ENCODE measurements at regions not wholly inside any gene's neighbourhood (a gene's known extent, or its start where the extent isn't known, plus 50 kb on each side); places are given as distances from the start of the nearest gene placed in this dataset.

DNA sequence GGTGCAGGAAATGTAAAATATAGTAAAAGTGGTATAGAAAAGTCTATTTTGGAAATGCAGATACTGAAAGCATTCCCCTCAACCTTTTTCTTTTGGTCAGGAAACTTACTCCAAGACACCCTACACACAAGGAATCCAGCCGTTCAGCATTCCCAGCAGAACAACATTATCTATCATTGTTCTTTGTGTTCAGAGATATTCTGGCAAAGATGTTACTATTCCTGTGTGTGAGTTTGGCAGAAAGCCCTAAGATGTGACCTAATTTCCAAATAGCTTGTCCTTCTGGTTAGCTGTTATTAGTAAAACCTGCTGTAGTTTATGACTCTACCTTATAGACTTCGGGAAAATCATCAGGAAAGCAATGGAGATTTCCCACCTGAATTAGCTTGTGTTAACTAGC is 78.1 kb upstream of the PELI1 start:
- DNase-seq = no peak

DNA sequence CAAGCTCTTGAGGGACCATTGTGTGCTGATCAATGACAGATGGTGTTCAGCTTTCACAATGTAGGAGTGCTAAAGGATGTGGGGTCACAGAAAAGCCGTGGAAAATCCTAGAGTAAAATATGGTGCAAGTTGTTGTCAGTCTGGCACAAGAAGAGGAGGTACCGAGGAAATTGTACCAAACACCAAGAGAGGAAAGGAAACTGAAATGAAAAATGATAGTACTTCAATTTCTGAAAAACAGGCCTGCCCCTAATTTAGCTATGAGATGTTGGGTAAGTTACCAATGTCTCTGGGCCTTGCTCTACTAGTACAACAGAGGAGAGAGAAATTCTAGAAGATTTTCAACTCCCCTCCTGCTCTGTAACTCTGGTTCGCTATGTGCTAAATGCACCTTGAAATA is 78.8 kb upstream of the PELI1 start:
- DNase-seq = no peak

DNA sequence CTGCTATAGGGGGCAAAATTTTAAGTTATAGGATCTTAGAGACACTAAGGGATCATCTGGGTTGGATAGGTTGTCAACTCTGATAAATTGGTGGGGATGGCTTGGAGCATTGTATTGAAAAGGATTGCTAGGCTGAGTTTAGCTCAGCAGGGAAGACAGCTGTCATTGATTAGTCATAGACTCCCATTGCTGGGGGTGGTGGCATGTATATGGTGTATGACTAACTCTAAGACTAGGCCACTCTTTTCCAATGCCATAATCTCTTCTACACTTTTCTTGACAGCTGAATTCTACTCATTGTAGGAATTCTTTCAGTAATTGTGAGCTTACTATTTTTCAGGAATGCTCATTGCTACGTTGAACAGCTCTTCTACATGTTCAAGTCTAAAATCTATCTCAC is 81.3 kb upstream of the PELI1 start:
- no peak for DNase-seq

DNA sequence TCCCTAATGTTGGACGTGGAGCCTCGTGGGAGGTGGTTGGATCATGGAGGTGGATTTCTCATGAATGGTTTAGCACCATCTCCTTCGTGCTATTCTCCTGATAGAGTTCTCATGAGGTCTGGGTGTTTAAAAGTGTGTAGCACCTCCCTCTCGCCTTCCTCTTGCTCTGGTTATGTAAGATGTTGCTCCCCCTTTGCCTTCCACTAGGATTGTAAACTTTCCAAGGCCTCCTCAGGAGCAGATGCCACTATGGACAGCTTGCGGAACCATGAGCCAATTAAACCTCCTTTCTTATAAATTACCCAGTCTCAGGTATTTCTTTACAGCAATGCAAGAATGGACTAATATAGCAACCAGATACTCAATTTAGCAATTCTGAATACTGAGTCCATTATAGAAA is 82.4 kb upstream of the PELI1 start:
- DNase-seq = no peak

DNA sequence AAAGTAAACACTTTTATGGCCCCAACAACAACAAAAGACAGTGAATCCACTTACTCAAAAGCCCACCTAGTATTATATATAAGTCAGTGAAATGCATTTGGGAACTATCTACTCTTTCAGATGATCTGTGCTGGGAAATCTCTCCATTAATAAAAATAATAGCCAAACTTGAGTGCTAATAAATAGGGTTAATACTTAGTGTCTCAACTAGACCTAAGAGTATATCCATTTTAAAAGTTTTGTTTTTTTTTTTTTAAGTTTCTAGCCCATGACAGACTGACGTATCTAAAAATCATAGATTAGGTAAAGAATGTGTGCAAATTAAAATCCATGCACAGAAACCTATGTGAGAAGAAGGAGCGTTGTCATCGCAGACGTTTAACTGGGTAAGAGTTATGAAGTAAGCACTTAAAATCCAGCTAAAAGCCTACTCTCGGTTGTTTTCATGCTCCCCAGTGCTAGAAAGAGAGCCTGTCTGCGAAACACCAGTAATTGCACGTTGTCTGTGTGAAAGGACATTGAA is 83.4 kb upstream of the PELI1 start:
- DNase-seq = no peak

DNA sequence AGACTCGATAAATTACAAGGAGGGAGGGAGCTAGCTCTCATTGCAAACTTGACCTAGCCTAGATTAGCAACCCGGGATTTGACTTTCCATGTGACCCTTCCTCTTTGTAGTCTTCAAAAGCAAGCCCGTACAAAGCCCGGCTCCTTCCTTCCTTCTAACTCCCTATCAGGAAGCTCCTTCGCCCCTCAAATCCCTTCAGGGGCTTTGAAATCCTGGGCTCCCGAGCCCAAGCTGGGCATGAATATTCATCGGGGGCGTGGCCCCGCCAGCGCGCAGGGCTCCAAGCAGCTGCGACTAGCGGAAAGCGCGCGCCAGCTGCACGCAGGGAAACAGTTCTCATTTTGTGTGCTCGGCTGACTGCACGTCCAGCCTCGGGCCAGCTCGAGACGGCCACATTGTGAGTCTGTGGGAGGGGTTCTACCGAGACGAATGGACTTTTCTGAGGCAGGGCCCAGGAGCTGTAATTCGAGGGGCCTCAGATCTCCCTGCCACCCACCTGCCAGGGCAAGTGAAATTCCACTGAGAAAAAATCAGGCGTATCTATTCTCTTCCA is 84.0 kb upstream of the PELI1 start:
- peak; percentile 91 for DNase-seq

DNA sequence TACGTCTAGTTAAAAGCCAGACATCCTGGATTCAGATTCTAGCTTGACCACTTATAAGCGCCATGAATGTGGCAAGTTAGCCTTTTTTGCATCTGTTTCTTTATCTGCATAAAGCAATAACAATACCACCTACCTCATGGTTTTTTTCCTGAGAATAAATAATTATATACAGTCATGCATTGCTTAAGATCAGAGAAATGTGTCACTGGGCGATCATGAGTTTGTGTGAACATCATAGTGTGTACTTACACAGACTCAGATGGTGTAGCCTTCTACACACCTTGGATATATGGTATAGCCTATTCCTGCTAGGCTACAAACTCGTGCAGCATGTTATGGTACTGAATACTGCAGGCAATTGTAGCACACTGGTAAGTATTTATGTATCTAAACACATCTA is 84.7 kb upstream of the PELI1 start:
- no peak for DNase-seq

DNA sequence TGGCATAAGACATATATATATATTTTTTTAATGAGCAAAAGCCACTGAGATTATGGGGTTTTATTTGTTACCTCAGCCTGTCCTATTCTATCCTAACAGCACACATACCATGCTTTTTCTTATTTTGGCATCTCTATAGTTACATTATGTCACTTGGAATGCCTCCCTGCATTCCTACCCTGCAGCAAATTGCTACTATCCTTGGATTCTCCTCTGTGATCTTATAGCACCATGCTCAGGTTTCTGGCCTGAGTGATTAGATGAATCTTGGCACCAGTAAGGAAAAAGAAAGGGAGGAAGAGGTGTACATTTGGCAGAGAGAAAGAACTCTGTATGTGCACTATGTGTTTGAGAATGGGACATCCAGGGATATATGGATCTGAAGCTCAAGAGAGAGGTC is 86.3 kb upstream of the PELI1 start:
- DNase-seq = no peak

DNA sequence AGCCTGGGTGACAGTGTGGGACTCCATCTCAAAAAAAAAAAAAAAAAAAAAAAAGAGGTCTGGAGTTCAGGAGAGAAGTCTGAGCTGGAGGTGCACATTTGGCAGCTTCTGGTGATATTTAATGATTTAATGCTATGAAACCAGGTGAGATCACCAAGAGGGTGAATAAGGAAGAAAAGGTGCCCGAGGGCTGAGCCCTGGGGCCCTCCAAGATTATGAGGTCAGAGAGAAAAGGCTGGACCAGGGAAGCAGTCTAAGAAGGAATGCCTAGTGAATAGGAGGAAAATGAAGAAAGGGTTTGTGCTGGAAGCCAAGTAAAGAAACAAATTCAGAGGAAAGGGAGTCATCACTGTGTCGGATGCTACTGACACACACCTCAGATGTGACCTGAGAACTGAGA is 88.0 kb upstream of the PELI1 start:
- no peak for DNase-seq

DNA sequence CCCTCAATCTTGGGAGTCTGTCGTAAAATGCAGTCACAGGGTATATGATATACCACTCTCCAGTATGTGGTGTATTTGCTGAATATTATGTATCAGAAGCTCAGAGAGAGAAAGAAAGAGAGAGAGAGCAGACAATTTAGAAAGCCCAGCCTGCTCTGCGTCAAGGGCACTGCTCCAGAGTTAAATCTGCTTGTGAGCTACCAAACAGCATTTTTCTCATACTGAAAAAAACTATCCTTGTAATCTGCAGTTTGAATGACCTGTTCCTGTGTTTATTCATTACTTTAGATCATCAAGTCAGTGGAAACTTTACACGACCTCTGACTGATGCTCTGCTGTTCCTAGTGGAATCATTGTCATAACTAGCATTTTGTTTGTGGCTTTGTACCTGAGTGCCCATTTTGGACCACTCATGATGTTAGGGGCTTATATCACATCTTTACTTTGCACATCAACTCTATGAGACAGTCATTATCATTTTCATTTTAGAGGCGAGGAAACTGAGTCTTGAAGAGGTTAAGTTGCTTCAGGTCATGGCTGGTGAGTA is 89.2 kb upstream of the PELI1 start:
- no peak for DNase-seq

DNA sequence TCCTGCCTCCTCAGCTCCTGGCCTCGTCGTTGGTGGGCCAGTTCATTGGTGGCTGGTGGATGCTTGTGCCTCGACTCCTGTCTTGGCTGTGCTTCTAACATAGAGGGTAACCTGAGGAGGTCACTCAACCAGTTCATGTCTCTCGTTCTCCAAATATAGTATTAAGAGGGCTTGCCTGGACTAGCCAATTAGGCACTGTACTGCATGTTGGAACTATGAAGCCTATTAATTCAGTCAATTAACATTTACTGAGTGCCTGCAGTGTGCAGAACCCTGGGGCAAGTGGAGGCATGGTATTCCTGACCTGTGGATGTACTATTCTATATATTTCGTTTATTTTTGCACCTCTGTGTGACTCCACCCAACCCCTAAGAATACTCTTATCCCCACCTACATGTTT is 89.9 kb upstream of the PELI1 start:
- no peak for DNase-seq

DNA sequence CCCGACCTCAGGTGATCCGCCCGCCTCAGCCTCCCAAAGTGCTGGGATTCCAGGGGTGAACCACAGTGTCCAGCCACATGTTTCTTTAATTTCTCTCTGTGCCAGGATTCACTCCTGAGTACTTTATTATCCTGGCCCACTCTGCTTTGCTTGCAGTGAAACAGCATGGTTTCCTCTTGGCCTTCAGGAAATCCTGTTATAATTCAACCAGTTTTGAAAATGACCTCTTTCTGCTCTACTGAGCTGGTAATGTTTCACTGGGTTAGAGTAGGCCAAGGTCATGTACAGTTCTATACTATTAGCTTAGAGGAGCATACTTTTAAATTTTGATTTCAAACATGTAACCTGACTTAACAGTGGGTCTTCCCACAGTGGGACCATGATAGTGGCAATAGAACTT is 90.6 kb upstream of the PELI1 start:
- no peak for DNase-seq

DNA sequence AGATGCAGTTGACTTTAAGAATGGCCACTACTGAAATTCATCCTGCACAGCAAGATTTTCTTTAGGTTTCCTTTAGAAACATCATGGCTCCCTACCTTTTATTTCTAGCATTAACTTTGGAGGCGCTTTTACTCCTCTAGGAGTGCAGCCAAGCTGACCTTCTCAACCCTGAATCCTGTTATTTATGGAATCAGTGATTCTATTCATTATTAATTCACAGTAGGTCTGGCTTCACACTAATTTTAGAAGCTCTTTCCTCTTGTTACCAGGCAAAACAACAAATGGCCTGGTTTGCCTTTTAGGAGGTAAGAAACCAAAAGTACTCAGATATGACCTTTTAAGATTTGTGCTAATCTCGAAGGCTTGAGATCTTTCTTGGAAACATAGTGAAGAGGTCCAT is 93.0 kb upstream of the PELI1 start:
- DNase-seq = no peak

DNA sequence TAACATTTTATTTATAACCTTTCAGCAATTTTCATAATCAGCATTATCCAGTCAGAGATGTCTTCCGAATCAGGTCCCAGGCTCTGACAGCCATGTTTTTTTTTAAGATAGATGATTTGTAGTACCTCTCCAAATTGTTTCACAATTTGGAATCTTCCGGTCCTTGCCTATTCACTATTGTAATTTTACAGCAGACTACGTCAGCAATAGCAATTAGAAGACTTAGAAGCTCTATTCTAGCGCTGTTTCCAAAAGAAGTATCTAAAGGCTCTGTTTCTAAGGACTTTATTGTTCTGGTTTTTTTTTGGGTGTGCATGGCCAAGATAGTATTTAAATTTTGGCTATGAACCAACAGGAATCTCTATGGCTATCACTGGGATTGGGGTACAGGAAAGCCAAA is 94.6 kb upstream of the PELI1 start:
- DNase-seq = no peak

DNA sequence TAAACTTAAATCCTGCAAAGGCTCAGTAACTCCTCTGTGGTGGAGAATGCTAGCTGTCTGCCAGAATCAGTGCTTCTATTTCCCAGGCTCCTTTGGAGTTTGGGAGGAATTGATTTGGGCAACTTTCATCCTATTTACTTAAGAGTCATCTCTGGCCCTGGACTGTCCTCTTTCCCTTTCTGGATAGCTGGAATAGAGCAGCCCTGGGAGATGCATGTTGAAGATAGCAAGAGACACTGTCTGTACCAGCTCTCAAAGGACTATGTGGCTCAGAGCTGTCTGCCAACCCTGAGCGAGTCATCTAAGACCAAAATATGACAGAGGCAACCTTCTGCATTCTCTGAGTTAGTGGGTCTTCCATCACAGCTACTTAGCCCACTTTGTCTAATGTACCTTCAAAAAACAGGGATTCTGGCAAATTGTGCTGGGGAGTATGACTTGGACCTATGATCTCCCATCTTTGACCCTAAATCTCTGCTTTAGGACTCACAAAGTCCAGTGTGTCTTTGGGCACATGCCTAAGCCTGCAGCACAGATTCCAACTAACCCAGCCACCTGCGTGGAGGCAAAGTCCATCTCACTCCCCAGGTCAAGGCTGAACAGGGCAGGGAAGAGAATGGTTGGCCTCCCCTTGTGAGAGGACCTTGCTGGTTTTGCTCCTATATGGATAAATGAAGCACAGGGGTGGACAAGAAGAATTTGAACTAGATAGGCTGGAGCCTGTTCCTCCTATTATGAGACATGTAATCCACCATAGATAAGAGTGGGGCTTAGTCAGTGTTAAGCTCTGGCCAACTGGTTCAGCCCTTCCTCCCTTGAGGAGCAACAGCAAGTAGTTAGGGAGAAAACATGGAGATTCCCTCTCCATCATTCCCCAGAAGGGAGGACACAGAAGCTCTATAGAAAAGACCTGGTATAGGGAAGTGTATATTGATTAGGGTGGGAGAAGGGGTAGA is 99.1 kb upstream of the PELI1 start:
- no peak for DNase-seq

DNA sequence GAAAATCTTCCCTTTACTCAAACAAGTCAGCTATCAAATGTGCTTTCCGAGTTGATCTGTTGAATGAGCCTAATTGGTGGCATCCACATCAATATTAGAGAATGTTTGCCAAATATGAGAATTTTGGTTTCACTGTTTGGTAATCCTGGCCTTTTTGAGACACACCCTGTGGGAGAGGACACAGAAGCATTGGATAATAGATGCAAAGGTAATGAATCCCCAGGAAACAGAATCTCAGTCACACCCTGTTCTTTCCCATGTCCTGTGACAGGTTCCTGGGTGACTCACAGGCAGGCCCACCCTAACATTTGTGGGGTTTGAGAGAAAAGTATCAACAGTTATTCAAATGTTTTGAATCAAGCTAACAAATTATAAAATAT is 99.8 kb upstream of the PELI1 start:
- no peak for DNase-seq

DNA sequence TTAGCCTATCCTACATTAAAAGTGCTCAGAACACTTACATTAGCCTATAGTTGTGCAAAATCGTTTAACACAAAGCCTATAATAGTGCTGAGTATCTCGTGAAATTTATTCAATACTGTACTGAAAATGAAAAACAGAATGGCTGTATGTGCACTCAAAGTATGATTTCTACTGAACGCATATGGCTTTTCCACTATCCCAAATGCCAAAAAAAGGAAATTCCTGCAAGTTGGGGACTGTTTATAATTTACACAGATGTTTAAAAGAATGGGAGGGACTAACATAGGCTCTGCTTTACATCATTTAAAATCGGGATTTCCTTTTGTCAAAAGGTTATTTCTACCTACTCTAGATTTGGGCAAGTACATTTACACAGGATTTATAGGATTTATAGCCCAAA is 101.4 kb upstream of the PELI1 start:
- DNase-seq = no peak

DNA sequence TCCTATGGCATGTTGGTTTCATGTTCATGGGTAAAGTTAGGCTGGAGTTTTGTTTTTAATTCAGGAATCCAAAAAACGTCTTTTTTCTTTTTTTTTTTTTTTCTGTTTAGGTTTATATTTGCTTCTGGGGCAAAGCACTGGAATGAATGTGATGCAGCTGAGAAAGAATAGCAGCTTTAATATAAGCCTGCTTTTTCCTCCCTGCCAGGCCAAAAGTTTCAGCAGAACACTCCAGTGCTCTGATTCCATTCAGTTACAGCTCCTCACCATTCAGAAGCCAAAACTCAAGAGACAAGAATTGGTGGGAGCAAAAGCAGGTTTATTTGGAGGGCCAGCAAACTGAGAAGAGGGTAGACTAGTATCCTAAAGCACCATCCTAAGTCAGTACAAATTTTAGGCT is 102.7 kb upstream of the PELI1 start:
- no peak for DNase-seq

DNA sequence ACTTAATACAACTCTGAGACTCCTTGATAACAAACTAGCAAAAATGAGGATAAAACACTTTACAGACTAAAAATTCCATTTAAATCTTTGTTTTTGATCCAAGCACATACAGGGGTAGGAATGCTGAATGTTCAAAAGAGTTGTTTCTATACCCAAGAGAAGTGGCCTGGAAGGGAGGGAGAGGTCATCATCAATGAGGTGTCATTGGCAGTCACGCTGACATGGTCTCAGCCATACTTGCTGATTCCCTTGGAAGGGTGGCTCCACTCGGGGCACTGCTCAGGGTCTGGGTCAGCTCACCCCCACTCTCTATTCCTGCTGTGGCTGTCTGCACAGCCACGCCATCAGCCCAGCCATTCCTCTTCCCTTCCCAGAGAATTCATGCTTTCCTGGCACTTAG is 105.2 kb upstream of the PELI1 start:
- DNase-seq = no peak

DNA sequence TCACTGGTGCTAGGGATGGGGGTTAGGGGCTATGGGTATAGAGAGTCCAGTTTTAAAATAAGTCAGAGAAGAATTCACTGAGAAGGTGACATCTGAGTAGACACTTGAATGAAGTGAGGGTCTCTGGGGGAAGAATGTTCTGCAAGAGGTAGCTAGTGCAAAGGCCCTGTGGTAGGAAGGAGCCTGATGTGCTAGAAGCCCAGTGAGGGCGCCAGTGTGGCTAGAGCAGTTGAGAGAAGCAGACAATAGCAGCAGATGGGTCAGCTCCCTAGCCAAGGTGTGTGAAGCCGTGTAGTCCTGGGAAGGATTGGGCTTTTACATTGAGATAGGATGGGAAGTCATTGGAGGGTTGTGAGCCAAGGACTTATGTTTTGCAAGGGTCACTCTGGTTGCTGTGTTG is 105.8 kb upstream of the PELI1 start:
- DNase-seq = no peak

DNA sequence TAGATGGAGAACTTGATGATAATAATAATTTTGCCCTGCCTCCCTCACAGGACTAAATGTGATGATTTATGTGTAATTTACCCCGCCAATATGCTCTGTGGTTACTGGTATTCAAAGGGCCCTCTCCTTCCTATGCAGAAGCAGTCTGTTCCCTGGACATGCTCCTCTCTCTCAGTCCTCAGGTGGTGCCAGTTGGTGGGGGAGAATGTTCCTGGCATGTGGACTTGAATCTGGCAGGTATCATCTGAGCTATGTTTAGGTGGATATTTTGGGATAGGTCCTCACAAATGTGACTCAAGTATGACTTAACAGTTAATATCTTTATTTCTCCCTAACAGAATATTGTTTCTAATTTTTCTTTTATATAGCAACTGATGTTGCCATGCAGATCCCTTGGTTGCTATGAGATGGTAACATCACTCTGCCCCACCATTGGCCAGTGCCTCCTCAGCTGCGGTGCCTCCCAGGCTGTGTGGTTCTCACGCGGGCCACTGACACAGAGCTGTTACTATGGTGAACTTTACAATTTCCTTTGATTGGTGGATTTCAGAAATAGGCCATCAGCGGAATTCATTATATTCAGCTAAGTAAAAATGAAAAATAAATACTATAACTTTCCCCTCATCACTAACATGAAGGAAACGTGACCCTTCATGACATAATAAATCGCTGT is 106.7 kb upstream of the PELI1 start:
- DNase-seq = no peak

DNA sequence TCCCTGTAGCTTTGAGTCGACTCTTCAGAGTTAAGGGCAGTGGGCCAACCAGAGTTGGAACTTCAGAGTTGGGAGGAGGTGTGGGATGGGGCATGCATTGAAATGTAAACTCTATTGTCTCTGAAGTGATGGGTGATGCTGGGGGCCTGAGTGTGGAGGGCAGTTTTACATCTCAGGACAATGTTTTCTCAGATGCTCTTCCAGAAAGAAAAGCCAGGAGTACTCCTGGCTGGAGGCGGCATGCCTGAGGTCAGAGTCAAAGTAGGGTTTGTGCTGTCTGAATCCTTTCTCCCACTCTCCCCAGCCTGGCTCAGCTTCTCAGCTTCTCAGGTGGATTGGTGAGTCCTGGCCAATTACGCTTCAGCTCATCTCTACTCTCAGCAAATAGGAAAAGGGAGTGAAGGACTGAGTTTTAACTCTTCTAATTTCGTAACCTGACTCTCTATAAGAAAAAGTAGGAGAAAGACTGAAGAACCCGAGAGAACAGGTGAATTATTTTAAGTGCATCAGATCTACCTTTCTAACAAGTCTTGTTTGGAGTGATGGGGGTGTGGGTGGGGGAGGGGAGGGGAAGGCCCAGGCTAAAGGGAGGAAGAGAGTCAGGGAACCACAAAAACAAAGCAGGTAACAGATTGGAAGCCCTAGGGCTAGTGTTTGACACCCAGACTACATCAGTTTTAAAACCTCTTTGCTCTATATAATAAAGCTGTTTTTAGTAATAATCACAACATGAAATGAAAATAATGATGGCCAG is 107.5 kb upstream of the PELI1 start:
- no peak for DNase-seq

All from femur (tissue), 1 donor.